ENCODE measurements at regions not wholly inside any gene's neighbourhood (a gene's known extent, or its start where the extent isn't known, plus 50 kb on each side); places are given as distances from the start of the nearest gene placed in this dataset.
"Not testable (repeated sequence)": the region's sequence is repeated elsewhere in the genome, so short reads cannot be mapped to it uniquely, and the experiment has no call there.

- no peak overlapping the region for H3K27ac ChIP-seq (ENCODE audit: low read depth in 1 of 2, low read length in 2 of 2)
- H3K79me2 ChIP-seq (ENCODE audit: insufficient read depth, low read length), result no peaks in the 10 kb centered on the region
- Mint-ChIP-seq H3K27ac (no peak overlapping the region), H3K36me3 (no peaks in the 10 kb centered on the region), H3K4me3 (no peak overlapping the region), H3K9me3 (peaks cover 2 to 21% (median 6%) of the 10 kb centered on the region in 7 donors), H3K4me1 (no peaks in the 10 kb centered on the region), H3K27me3 (ENCODE audit: low read depth in 3 of 3) (peaks cover under 1 to 4% (median 1%) of the 10 kb centered on the region in 3 donors)
- TF ChIP-seq CTCF (IDR thresholded peaks at IDR 0.05), result no peak
- no peaks in the 10 kb centered on the region for H3K4me1 ChIP-seq (ENCODE audit: control insufficient read depth in 1 of 2, insufficient read depth in 2 of 2, low read length in 2 of 2)
- intact Hi-C loops (cut with micrococcal nuclease), result no loop called here
- no peak overlapping the region for H2AFZ ChIP-seq (ENCODE audit: insufficient read depth, low read depth, low read length, poor library complexity, severe bottlenecking)
- no peaks in the 10 kb centered on the region for H3K36me3 ChIP-seq (replicated peaks in 1 of 2; ENCODE audit: control insufficient read depth in 1 of 2, insufficient read depth in 2 of 2, low read length in 2 of 2)
- no peak overlapping the region for H3K9ac ChIP-seq (ENCODE audit: insufficient read depth, low read length, poor library complexity, severe bottlenecking)
- no peak for DNase-seq
- no peaks in the 10 kb centered on the region for H3K27me3 ChIP-seq (ENCODE audit: control insufficient read depth in 2 of 2, insufficient read depth in 2 of 2, low read length in 2 of 2)
- peaks cover 0 to 6% of the 10 kb centered on the region in 2 donors for H3K9me3 ChIP-seq (replicated peaks in 1 of 2; ENCODE audit: control insufficient read depth in 1 of 2, insufficient read depth in 1 of 2, low read length in 2 of 2)
- H3K4me3 ChIP-seq (replicated peaks in 1 of 3; ENCODE audit: low read depth in 2 of 3, low read length in 3 of 3), result no peak overlapping the region
- H4K20me1 ChIP-seq (ENCODE audit: insufficient read depth, low read length), result no peaks in the 10 kb centered on the region
- H3K4me2 ChIP-seq (replicated peaks; ENCODE audit: extremely low read depth, low read length, poor library complexity, severe bottlenecking), result no peak overlapping the region
Observed at GRCh38 chr5:174644923-174645322, 79.5 kb upstream of the MSX2 start.

- Histone ChIP-seq H3K36me3 (replicated peaks in 1 of 2; ENCODE audit: control insufficient read depth in 1 of 2, insufficient read depth in 2 of 2, low read length in 2 of 2) (no peaks in the 10 kb centered on the region), H3K79me2 (ENCODE audit: insufficient read depth, low read length) (no peaks in the 10 kb centered on the region), H2AFZ (ENCODE audit: insufficient read depth, low read depth, low read length, poor library complexity, severe bottlenecking) (no peak overlapping the region), H4K20me1 (ENCODE audit: insufficient read depth, low read length) (no peaks in the 10 kb centered on the region), H3K9ac (ENCODE audit: insufficient read depth, low read length, poor library complexity, severe bottlenecking) (no peak overlapping the region), H3K4me2 (replicated peaks; ENCODE audit: extremely low read depth, low read length, poor library complexity, severe bottlenecking) (no peak overlapping the region), H3K4me1 (ENCODE audit: control insufficient read depth in 1 of 2, insufficient read depth in 2 of 2, low read length in 2 of 2) (no peaks in the 10 kb centered on the region), H3K27ac (ENCODE audit: low read depth in 1 of 2, low read length in 2 of 2) (no peak overlapping the region), H3K9me3 (replicated peaks in 1 of 2; ENCODE audit: control insufficient read depth in 1 of 2, insufficient read depth in 1 of 2, low read length in 2 of 2) (peaks cover 0 to 6% of the 10 kb centered on the region in 2 donors), H3K27me3 (ENCODE audit: control insufficient read depth in 2 of 2, insufficient read depth in 2 of 2, low read length in 2 of 2) (no peaks in the 10 kb centered on the region), H3K4me3 (replicated peaks in 1 of 3; ENCODE audit: low read depth in 2 of 3, low read length in 3 of 3) (no peak overlapping the region)
- Mint-ChIP-seq H3K4me3 (no peak overlapping the region), H3K27ac (no peak overlapping the region), H3K4me1 (no peaks in the 10 kb centered on the region), H3K36me3 (no peaks in the 10 kb centered on the region), H3K27me3 (ENCODE audit: low read depth in 3 of 3) (peaks cover 0 to 4% (median 1%) of the 10 kb centered on the region in 3 donors), H3K9me3 (peaks cover 2 to 24% (median 7%) of the 10 kb centered on the region in 7 donors)
- 91% methylated on average over 4 of the region's 4 CpGs for WGBS (ENCODE audit: insufficient coverage)
- TF ChIP-seq CTCF (IDR thresholded peaks at IDR 0.05), result no peak
- no peak for DNase-seq
- intact Hi-C loops (cut with micrococcal nuclease), result no loop called here
Observed at GRCh38 chr5:174645677-174646076, 78.7 kb upstream of the MSX2 start.

GRCh38 chr5:174648618-174649017 lies 75.8 kb upstream of the MSX2 start:
- H3K9me3 ChIP-seq (replicated peaks in 1 of 2; ENCODE audit: control insufficient read depth in 1 of 2, insufficient read depth in 1 of 2, low read length in 2 of 2); H3K79me2 ChIP-seq (ENCODE audit: insufficient read depth, low read length); H4K20me1 ChIP-seq (ENCODE audit: insufficient read depth, low read length); H3K4me1 Mint-ChIP-seq; H3K4me1 ChIP-seq (ENCODE audit: control insufficient read depth in 1 of 2, insufficient read depth in 2 of 2, low read length in 2 of 2); H3K27me3 Mint-ChIP-seq (ENCODE audit: low read depth in 3 of 3); H3K36me3 ChIP-seq (replicated peaks in 1 of 2; ENCODE audit: control insufficient read depth in 1 of 2, insufficient read depth in 2 of 2, low read length in 2 of 2); intact Hi-C loops (cut with micrococcal nuclease); H3K4me3 ChIP-seq (replicated peaks in 1 of 3; ENCODE audit: low read depth in 2 of 3, low read length in 3 of 3); H3K36me3 Mint-ChIP-seq; H3K9ac ChIP-seq (ENCODE audit: insufficient read depth, low read length, poor library complexity, severe bottlenecking); H3K27me3 ChIP-seq (ENCODE audit: control insufficient read depth in 2 of 2, insufficient read depth in 2 of 2, low read length in 2 of 2); DNase-seq; H3K27ac Mint-ChIP-seq; H2AFZ ChIP-seq (ENCODE audit: insufficient read depth, low read depth, low read length, poor library complexity, severe bottlenecking); H3K27ac ChIP-seq (ENCODE audit: low read depth in 1 of 2, low read length in 2 of 2); H3K4me2 ChIP-seq (replicated peaks; ENCODE audit: extremely low read depth, low read length, poor library complexity, severe bottlenecking); H3K4me3 Mint-ChIP-seq: not testable (repeated sequence)
- 100% methylated on average over 2 of the region's 4 CpGs for WGBS (ENCODE audit: insufficient coverage)
- peaks cover 2 to 22% (median 7%) of the 10 kb centered on the region in 7 donors for H3K9me3 Mint-ChIP-seq

Data from CD14-positive monocyte (primary cell).